ENCODE measurements at regions not wholly inside any gene's neighbourhood (a gene's known extent, or its start where the extent isn't known, plus 50 kb on each side); places are given as distances from the start of the nearest gene placed in this dataset.

GRCh38 chr10:61251089-61251488 lies 202.1 kb downstream of the TMEM26 start:
- Histone ChIP-seq H3K79me2 (ENCODE audit: insufficient read depth, low read depth, low read length) (no peaks in the 10 kb centered on the region), H4K20me1 (ENCODE audit: insufficient read depth, low read length) (no peaks in the 10 kb centered on the region), H3K4me1 (ENCODE audit: insufficient read depth, low read length, poor library complexity, severe bottlenecking) (no peaks in the 10 kb centered on the region), H3K4me2 (ENCODE audit: low read length) (no peak overlapping the region), H2AFZ (ENCODE audit: low read length) (no peak overlapping the region), H3K27ac (ENCODE audit: low read depth, low read length, poor library complexity, severe bottlenecking) (no peak overlapping the region), H3K4me3 (ENCODE audit: low read depth, low read length, poor library complexity, severe bottlenecking) (no peak overlapping the region), H3K36me3 (ENCODE audit: insufficient read depth, low read length) (no peaks in the 10 kb centered on the region), H3K9me2 (ENCODE audit: insufficient read depth, low read length) (no peaks in the 10 kb centered on the region), H3K9me3 (ENCODE audit: low read length) (no peaks in the 10 kb centered on the region)
- DNase-seq (ENCODE audit: low spot score): no peak
- BruUV-seq (replicated peaks): no TSS peak
- ChIA-PET CTCF (ENCODE audit: unreplicated experiment) (no interaction called here), POLR2A (no interaction called here)
- TF ChIP-seq CTCF (conservative IDR thresholded peaks at IDR 0.05; ENCODE audit: low read length) (no peak), EZH2phosphoT487 (IDR thresholded peaks at IDR 0.05; ENCODE audit: borderline replicate concordance, low read depth, low read length) (no peak)
- intact Hi-C loops (cut with micrococcal nuclease; ENCODE audit: unreplicated experiment): no loop called here

GRCh38 chr10:61250131-61250530 lies 203.1 kb downstream of the TMEM26 start:
- Histone ChIP-seq H3K27ac (ENCODE audit: low read depth, low read length, poor library complexity, severe bottlenecking) (no peak overlapping the region), H4K20me1 (ENCODE audit: insufficient read depth, low read length) (no peaks in the 10 kb centered on the region), H3K4me1 (ENCODE audit: insufficient read depth, low read length, poor library complexity, severe bottlenecking) (no peaks in the 10 kb centered on the region), H3K79me2 (ENCODE audit: insufficient read depth, low read depth, low read length) (no peaks in the 10 kb centered on the region), H3K4me2 (ENCODE audit: low read length) (no peak overlapping the region), H3K36me3 (ENCODE audit: insufficient read depth, low read length) (no peaks in the 10 kb centered on the region), H3K9me3 (ENCODE audit: low read length) (no peaks in the 10 kb centered on the region), H2AFZ (ENCODE audit: low read length) (no peak overlapping the region), H3K4me3 (ENCODE audit: low read depth, low read length, poor library complexity, severe bottlenecking) (no peak overlapping the region), H3K9me2 (ENCODE audit: insufficient read depth, low read length) (no peaks in the 10 kb centered on the region)
- BruUV-seq (replicated peaks): no TSS peak
- intact Hi-C loops (cut with micrococcal nuclease; ENCODE audit: unreplicated experiment): no loop called here
- DNase-seq (ENCODE audit: low spot score): no peak
- TF ChIP-seq EZH2phosphoT487 (IDR thresholded peaks at IDR 0.05; ENCODE audit: borderline replicate concordance, low read depth, low read length): no peak
- no peak for TF ChIP-seq CTCF (conservative IDR thresholded peaks at IDR 0.05; ENCODE audit: low read length)
- ChIA-PET POLR2A (interaction anchor here (0.7 kb wide), 1 partner anchor 1045 kb away, joined by 3 read pairs; no protein-coding TSS in a partner anchor), CTCF (ENCODE audit: unreplicated experiment) (no interaction called here)

DNA sequence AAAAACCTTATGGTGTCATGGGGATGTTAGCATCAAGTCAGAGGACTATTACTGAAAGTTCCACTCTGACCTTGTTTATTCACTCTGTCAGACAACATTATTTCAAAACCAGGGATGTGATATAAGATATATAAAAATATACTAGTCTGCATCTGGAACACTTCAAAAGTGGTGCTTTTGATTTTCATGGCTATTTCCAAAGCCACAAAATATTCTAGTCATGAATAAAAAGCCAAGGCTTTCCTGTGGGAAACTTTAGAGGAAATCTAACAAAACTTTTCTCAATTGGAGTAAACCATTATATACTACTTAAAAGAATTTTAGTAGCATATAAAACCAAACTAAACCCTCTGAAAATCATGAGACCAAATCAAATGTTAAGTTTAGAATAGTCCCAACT lies 205.2 kb downstream of the TMEM26 start:
- no peaks in the 10 kb centered on the region for H3K4me1 ChIP-seq (ENCODE audit: insufficient read depth, low read length, poor library complexity, severe bottlenecking)
- no peak for TF ChIP-seq CTCF (conservative IDR thresholded peaks at IDR 0.05; ENCODE audit: low read length)
- TF ChIP-seq EZH2phosphoT487 (IDR thresholded peaks at IDR 0.05; ENCODE audit: borderline replicate concordance, low read depth, low read length): no peak
- DNase-seq (ENCODE audit: low spot score): no peak
- H3K36me3 ChIP-seq (ENCODE audit: insufficient read depth, low read length): no peaks in the 10 kb centered on the region
- H3K9me3 ChIP-seq (ENCODE audit: low read length): no peaks in the 10 kb centered on the region
- POLR2A ChIA-PET: no interaction called here
- no peaks in the 10 kb centered on the region for H4K20me1 ChIP-seq (ENCODE audit: insufficient read depth, low read length)
- H3K4me3 ChIP-seq (ENCODE audit: low read depth, low read length, poor library complexity, severe bottlenecking): no peak overlapping the region
- intact Hi-C loops (cut with micrococcal nuclease; ENCODE audit: unreplicated experiment): no loop called here
- H3K4me2 ChIP-seq (ENCODE audit: low read length): no peak overlapping the region
- H2AFZ ChIP-seq (ENCODE audit: low read length): no peak overlapping the region
- H3K79me2 ChIP-seq (ENCODE audit: insufficient read depth, low read depth, low read length): no peaks in the 10 kb centered on the region
- BruUV-seq (replicated peaks): no TSS peak
- no peaks in the 10 kb centered on the region for H3K9me2 ChIP-seq (ENCODE audit: insufficient read depth, low read length)
- no peak overlapping the region for H3K27ac ChIP-seq (ENCODE audit: low read depth, low read length, poor library complexity, severe bottlenecking)
- CTCF ChIA-PET (ENCODE audit: unreplicated experiment): no interaction called here

Data from OCI-LY7 (cell line).